ENCODE measurements at regions not wholly inside any gene's neighbourhood (a gene's known extent, or its start where the extent isn't known, plus 50 kb on each side); places are given as distances from the start of the nearest gene placed in this dataset.

DNA sequence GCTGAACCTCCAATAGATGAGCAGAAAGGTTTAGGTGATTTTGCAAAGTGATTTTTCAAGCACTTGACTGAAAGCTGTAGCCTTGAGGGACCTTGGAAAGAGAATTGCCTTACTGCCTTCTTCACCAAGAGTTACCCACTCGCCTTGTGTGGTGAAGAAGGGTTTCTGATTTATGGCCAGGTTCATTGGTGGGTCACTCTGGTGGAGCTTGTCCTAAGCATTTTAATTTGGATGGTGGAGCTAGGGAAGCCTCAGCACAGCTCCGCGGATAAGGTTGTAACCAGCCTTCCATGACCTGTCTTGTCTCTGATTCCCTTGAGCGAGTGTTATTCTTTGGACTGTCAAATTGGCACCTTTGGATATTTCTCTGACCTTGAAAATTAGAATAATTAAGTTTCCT is 226.4 kb downstream of the FAT3 start:
- TF ChIP-seq, protein P1, sequence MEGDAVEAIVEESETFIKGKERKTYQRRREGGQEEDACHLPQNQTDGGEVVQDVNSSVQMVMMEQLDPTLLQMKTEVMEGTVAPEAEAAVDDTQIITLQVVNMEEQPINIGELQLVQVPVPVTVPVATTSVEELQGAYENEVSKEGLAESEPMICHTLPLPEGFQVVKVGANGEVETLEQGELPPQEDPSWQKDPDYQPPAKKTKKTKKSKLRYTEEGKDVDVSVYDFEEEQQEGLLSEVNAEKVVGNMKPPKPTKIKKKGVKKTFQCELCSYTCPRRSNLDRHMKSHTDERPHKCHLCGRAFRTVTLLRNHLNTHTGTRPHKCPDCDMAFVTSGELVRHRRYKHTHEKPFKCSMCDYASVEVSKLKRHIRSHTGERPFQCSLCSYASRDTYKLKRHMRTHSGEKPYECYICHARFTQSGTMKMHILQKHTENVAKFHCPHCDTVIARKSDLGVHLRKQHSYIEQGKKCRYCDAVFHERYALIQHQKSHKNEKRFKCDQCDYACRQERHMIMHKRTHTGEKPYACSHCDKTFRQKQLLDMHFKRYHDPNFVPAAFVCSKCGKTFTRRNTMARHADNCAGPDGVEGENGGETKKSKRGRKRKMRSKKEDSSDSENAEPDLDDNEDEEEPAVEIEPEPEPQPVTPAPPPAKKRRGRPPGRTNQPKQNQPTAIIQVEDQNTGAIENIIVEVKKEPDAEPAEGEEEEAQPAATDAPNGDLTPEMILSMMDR (IDR thresholded peaks at IDR 0.05) = no peak
- TF ChIP-seq POLR2A (IDR thresholded peaks at IDR 0.05) = no peak

All from Peyer's patch (tissue), 4 donors.